ENCODE measurements at regions not wholly inside any gene's neighbourhood (a gene's known extent, or its start where the extent isn't known, plus 50 kb on each side); places are given as distances from the start of the nearest gene placed in this dataset.

DNA sequence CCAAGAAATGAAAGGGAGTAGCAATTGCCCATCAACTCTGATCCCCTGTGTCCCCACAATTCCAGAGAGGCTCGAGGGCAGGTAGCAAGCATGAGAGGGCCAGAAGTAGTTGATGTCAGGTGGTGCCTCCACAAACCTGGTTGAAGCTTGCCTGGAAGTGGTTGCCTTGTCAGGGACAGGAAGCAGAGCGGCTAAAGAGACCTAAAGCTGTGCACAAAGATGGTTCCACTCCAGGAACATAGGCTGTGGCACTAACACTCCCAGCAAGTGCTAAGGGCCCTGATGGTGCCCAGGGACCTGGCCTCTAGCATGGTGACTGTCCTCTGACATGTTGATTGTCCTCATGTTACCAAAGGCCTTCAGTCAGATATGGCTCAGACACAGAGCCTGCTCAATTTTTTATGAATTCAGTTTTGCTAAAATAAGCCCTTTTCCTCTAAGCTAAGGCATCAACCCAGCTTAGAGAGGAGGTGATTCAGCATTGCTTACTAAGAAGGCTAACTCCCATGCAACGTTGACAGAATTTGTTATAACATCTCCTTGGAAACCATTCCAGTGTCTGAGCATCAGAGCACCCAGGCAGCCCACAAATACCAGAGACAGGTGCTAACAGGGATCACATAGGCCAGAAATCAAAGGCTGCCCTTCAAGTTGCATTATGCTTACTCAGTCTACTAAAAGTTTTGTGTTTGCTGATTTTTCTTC, 196.3 kb upstream of the ARHGAP20 start:
- peaks cover 39% of the 10 kb centered on the region for H3K4me1 Mint-ChIP-seq
- no peaks in the 10 kb centered on the region for H3K27me3 Mint-ChIP-seq (ENCODE audit: low read depth)
- H3K36me3 Mint-ChIP-seq: no peaks in the 10 kb centered on the region
- peak overlapping the region; percentile 70 for H3K27ac Mint-ChIP-seq
- TF ChIP-seq, protein P1, sequence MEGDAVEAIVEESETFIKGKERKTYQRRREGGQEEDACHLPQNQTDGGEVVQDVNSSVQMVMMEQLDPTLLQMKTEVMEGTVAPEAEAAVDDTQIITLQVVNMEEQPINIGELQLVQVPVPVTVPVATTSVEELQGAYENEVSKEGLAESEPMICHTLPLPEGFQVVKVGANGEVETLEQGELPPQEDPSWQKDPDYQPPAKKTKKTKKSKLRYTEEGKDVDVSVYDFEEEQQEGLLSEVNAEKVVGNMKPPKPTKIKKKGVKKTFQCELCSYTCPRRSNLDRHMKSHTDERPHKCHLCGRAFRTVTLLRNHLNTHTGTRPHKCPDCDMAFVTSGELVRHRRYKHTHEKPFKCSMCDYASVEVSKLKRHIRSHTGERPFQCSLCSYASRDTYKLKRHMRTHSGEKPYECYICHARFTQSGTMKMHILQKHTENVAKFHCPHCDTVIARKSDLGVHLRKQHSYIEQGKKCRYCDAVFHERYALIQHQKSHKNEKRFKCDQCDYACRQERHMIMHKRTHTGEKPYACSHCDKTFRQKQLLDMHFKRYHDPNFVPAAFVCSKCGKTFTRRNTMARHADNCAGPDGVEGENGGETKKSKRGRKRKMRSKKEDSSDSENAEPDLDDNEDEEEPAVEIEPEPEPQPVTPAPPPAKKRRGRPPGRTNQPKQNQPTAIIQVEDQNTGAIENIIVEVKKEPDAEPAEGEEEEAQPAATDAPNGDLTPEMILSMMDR (IDR thresholded peaks at IDR 0.05; ENCODE audit: unreplicated experiment): no peak
- no peak overlapping the region for H3K4me3 Mint-ChIP-seq
- DNase-seq (ENCODE audit: low spot score in 2 of 2, unreplicated experiment in 2 of 2): no peak
- peaks cover 5% of the 10 kb centered on the region for H3K9me3 Mint-ChIP-seq

DNA sequence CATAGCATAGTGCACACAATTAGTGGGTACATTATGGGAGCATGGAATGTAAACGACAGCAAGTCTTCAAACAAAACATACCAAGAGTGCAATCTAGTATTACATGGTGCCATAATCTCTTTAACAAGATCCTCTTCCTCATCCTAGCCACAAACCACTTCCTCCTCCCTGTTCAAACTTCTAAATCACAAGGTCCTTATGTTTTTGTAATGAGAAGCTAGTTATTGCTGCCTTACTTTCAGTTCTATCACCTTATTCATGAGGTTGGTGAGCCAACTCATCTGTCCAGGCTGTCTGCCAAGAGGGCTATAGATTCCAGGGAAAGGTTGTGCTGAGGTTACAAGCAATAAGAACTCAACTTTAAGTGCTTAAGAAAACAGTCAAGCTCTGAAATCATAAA, 195.4 kb upstream of the ARHGAP20 start:
- H3K27ac Mint-ChIP-seq: peak overlapping the region; percentile 27
- H3K27me3 Mint-ChIP-seq (ENCODE audit: low read depth): no peaks in the 10 kb centered on the region
- peaks cover 39% of the 10 kb centered on the region for H3K4me1 Mint-ChIP-seq
- H3K4me3 Mint-ChIP-seq: no peak overlapping the region
- peaks cover 5% of the 10 kb centered on the region for H3K9me3 Mint-ChIP-seq
- TF ChIP-seq, protein P1 (IDR thresholded peaks at IDR 0.05; ENCODE audit: unreplicated experiment): no peak
- H3K36me3 Mint-ChIP-seq: no peaks in the 10 kb centered on the region
- no peak for DNase-seq (ENCODE audit: low spot score in 2 of 2, unreplicated experiment in 2 of 2)

- peaks cover 11% of the 10 kb centered on the region for H3K9me3 Mint-ChIP-seq
- no peak for DNase-seq (ENCODE audit: low spot score in 2 of 2, unreplicated experiment in 2 of 2)
- no peaks in the 10 kb centered on the region for H3K36me3 Mint-ChIP-seq
- H3K27ac Mint-ChIP-seq: no peak overlapping the region
- TF ChIP-seq, protein P1 (IDR thresholded peaks at IDR 0.05; ENCODE audit: unreplicated experiment): no peak
- H3K4me3 Mint-ChIP-seq: no peak overlapping the region
- peaks cover 23% of the 10 kb centered on the region for H3K4me1 Mint-ChIP-seq
- H3K27me3 Mint-ChIP-seq (ENCODE audit: low read depth): no peaks in the 10 kb centered on the region
Observed at GRCh38 chr11:110903830-110904229, 191.6 kb upstream of the ARHGAP20 start.

DNA sequence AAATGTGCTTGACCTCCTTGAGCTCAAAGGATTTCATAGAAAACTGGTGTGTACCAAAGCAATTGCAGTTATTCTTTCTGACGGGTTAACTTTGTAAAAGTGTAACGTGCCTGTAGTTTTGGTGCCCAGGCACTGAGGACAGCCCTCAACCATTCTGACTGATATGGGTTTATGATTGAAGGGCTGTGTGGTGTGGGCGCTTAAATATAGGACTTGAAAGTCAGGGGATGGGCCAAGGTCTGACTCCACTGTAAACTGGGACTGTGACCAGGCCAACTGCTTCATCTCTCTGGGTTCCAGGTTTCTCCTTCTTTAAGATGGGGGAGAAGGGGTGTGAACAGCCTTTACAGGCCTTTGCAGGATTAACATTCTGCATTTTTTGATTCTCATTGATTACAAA, 191.1 kb upstream of the ARHGAP20 start:
- H3K36me3 Mint-ChIP-seq: no peaks in the 10 kb centered on the region
- TF ChIP-seq, protein P1 (IDR thresholded peaks at IDR 0.05; ENCODE audit: unreplicated experiment): no peak
- H3K27ac Mint-ChIP-seq: no peak overlapping the region
- DNase-seq (ENCODE audit: low spot score in 2 of 2, unreplicated experiment in 2 of 2): no peak
- peaks cover 12% of the 10 kb centered on the region for H3K9me3 Mint-ChIP-seq
- no peak overlapping the region for H3K4me3 Mint-ChIP-seq
- H3K4me1 Mint-ChIP-seq: peaks cover 20% of the 10 kb centered on the region
- no peaks in the 10 kb centered on the region for H3K27me3 Mint-ChIP-seq (ENCODE audit: low read depth)

DNA sequence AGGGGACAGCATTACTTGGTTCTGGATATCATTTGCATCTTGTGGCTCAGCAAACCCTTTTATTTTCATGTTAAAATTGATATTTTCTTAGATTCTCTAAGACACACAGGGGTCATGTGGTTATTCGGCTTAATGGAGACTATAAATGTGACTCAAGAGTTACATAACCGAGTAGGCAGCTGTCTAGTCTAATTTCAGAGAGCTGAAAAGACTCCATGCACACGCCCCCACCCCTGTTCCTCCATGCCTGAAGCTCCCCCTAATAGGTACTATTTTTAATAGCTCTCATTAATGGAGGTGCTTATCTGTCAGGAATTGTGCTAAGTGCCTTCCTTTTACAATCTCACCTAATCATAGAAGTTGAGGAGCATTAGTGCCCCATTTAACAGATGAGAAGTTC, 189.2 kb upstream of the ARHGAP20 start:
- H3K27ac Mint-ChIP-seq: no peak overlapping the region
- TF ChIP-seq, protein P1 (IDR thresholded peaks at IDR 0.05; ENCODE audit: unreplicated experiment): no peak
- no peak for DNase-seq (ENCODE audit: low spot score in 2 of 2, unreplicated experiment in 2 of 2)

More for the DNA sequence above, 189.2 kb upstream of the ARHGAP20 start:
- H3K4me1 Mint-ChIP-seq: peaks cover 16% of the 10 kb centered on the region
- H3K9me3 Mint-ChIP-seq: peaks cover 7% of the 10 kb centered on the region
- no peaks in the 10 kb centered on the region for H3K36me3 Mint-ChIP-seq
- H3K27me3 Mint-ChIP-seq (ENCODE audit: low read depth): no peaks in the 10 kb centered on the region
- no peak overlapping the region for H3K4me3 Mint-ChIP-seq

Measured in mesothelial cell of epicardium (in vitro differentiated cells).